Trophoblast cell (in vitro differentiated cells and primary cell): ENCODE measurements at regions not wholly inside any gene's neighbourhood (a gene's known extent, or its start where the extent isn't known, plus 50 kb on each side); places are given as distances from the start of the nearest gene placed in this dataset.

Experiments used
- DNase-seq, 2 donors: peaks; one replicate each; pipeline ENCODE4 v3.0.0-alpha.2; 2016
- H2AFZ ChIP-seq: 2 replicates; pipeline ENCODE4 v1.6.1; 2013; ENCODE audit warnings: low read length, moderate library complexity, mild to moderate bottlenecking; ENCODE audit not compliant: insufficient read depth, poor library complexity
- H2AK5ac ChIP-seq: 2 replicates; pipeline ENCODE4 v1.6.1; 2013; ENCODE audit warnings: mild to moderate bottlenecking, low read length
- H2BK120ac ChIP-seq: 2 replicates; pipeline ENCODE4 v1.6.1; 2013; ENCODE audit warnings: low read length, mild to moderate bottlenecking, moderate library complexity; ENCODE audit not compliant: insufficient read depth, poor library complexity
- H2BK12ac ChIP-seq: 2 replicates; pipeline ENCODE4 v1.6.1; 2013; ENCODE audit warnings: mild to moderate bottlenecking, low read length, moderate library complexity
- H2BK5ac ChIP-seq: 2 replicates; pipeline ENCODE4 v1.6.1; 2013; ENCODE audit warnings: low read length, low read depth, moderate library complexity, mild to moderate bottlenecking; ENCODE audit not compliant: poor library complexity
- H3K14ac ChIP-seq: 2 replicates; pipeline ENCODE4 v1.6.1; 2013; ENCODE audit warnings: mild to moderate bottlenecking, low read length
- H3K18ac ChIP-seq: 2 replicates; pipeline ENCODE4 v1.6.1; 2013; ENCODE audit warnings: mild to moderate bottlenecking, low read length
- H3K23ac ChIP-seq: 2 replicates; pipeline ENCODE4 v1.6.1; 2013; ENCODE audit warnings: low read length
- H3K27ac ChIP-seq: 2 replicates; pipeline ENCODE4 v1.5.1; 2013; ENCODE audit warnings: low read depth, mild to moderate bottlenecking, inconsistent platforms, low read length, moderate library complexity
- H3K27me3 ChIP-seq: 2 replicates; pipeline ENCODE4 v1.6.1; 2013; ENCODE audit warnings: inconsistent platforms, mild to moderate bottlenecking, low read length, moderate library complexity; ENCODE audit not compliant: insufficient read depth
- H3K36me3 ChIP-seq, 2 experiments: 1 replicate in 1 of 2; 2 replicates in 1 of 2; pipeline ENCODE4 v1.6.1; 2013; ENCODE audit warnings: low read length in 2 of 2, mild to moderate bottlenecking in 2 of 2, moderate library complexity in 1 of 2; ENCODE audit not compliant: insufficient read depth in 2 of 2, control insufficient read depth in 1 of 2
- H3K4ac ChIP-seq: 2 replicates; pipeline ENCODE4 v1.6.1; 2013; ENCODE audit warnings: low read depth, mild to moderate bottlenecking, low read length, moderate library complexity
- H3K4me1 ChIP-seq, 2 experiments: 1 replicate in 1 of 2; 2 replicates in 1 of 2; pipeline ENCODE4 v1.6.1; 2013; ENCODE audit warnings: low read length in 2 of 2, mild to moderate bottlenecking in 2 of 2, moderate library complexity in 1 of 2; ENCODE audit not compliant: insufficient read depth in 2 of 2, control insufficient read depth in 1 of 2
- H3K4me2 ChIP-seq: 2 replicates; pipeline ENCODE4 v1.6.1; 2013; ENCODE audit warnings: inconsistent platforms, mild to moderate bottlenecking, low read length, moderate library complexity
- H3K4me3 ChIP-seq: 2 replicates; pipeline ENCODE4 v1.5.1; 2013; ENCODE audit warnings: mild to moderate bottlenecking, low read depth, low read length, inconsistent platforms
- H3K79me1 ChIP-seq: one replicate; pipeline ENCODE4 v1.6.1; 2013; ENCODE audit warnings: low read length
- H3K79me2 ChIP-seq: 2 replicates; pipeline ENCODE4 v1.6.1; 2013; ENCODE audit warnings: low read length, mild to moderate bottlenecking; ENCODE audit not compliant: control insufficient read depth, insufficient read depth, poor library complexity
- H3K9ac ChIP-seq: 2 replicates; pipeline ENCODE4 v1.6.1; 2013; ENCODE audit warnings: mild to moderate bottlenecking, low read length
- H3K9me3 ChIP-seq: 2 replicates; pipeline ENCODE4 v1.6.1; 2013; ENCODE audit warnings: low read depth, mild to moderate bottlenecking, control low read depth, inconsistent platforms, low read length; ENCODE audit not compliant: insufficient read depth
- H4K12ac ChIP-seq: 2 replicates; pipeline ENCODE4 v1.6.1; 2013; ENCODE audit warnings: low read depth, mild to moderate bottlenecking, low read length, moderate library complexity
- H4K8ac ChIP-seq: 2 replicates; pipeline ENCODE4 v1.6.1; 2013; ENCODE audit warnings: low read depth, mild to moderate bottlenecking, low read length, moderate library complexity
- H4K91ac ChIP-seq: one replicate; pipeline ENCODE4 v1.6.1; 2013; ENCODE audit warnings: low read depth, mild to moderate bottlenecking, low read length, moderate library complexity
- WGBS: extraction: QIAGEN DNeasy Blood & Tissue Kit; methylation state at CpG from one replicate; pipeline ENCODE4 v1.1.7; 2013; ENCODE audit warnings: missing lambda C conversion rate; ENCODE audit not compliant: insufficient read length, insufficient coverage; ENCODE audit errors: extremely low coverage; 5-methylcytosine and 5-hydroxymethylcytosine counted together

DNA sequence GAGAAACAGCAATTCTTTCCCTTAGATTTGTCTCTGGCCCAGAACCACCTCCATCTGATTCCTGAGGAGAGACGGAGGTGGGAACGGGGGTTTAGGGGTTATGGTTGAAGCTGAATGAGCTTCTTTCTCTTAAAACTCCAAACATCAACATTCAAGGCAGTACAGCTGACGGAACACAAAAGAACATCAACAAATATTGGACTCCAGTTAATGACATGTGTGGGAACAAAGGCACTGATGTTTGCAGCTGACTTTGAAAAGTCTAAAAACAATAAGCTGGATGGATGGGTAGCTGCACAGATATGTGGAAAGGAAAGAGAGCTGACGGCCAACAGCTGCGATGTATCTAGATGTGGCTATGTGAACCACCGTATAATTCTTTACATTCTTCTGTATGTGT is 256.5 kb downstream of the SOD2 start:
- WGBS, result no CpG with 5 or more reads among the region's 6 CpGs
- Histone ChIP-seq H3K4me2 (no peak overlapping the region), H4K8ac (no peak overlapping the region)

DNA sequence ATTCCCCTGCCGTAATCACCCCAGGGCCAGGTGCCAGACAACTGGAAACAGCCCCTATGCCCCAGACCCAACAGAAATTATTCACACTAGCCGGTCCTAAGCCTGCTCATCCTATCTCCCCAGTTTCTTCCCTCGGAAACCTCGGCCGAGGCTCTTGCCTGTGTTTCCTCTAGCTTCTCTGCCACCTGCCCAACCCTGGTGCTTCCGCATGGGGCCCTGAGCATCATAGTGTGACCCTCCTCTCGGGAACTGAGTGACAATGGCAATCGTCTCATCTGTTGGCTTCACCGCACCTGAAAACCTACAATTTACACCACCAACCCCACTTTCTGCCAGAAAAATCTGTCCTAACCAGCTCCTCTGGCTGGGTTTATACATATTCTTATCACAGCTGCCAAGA is 257.3 kb downstream of the SOD2 start:
- Histone ChIP-seq H2BK12ac (no peak overlapping the region), H3K27me3 (no peaks in the 10 kb centered on the region), H3K9ac (no peak overlapping the region), H3K4ac (no peak overlapping the region), H2BK5ac (no peak overlapping the region), H2BK120ac (no peak overlapping the region), H3K27ac (no peak overlapping the region), H3K79me1 (no peaks in the 10 kb centered on the region), H3K9me3 (peaks cover 4% of the 10 kb centered on the region), H4K12ac (no peak overlapping the region), H3K4me2 (no peak overlapping the region), H3K79me2 (no peaks in the 10 kb centered on the region), H4K91ac (no peak overlapping the region), H3K36me3 (no peaks in the 10 kb centered on the region), H3K18ac (no peak overlapping the region), H2AK5ac (no peak overlapping the region), H4K8ac (no peak overlapping the region), H3K4me1 (no peaks in the 10 kb centered on the region), H3K4me3 (no peak overlapping the region), H3K23ac (no peak overlapping the region), H2AFZ (no peak overlapping the region), H3K14ac (no peak overlapping the region)
- WGBS, result no CpG with 5 or more reads among the region's 9 CpGs
- DNase-seq, result no peak

More for the DNA sequence above, 256.5 kb downstream of the SOD2 start:
- H3K4me1 ChIP-seq, result no peaks in the 10 kb centered on the region
- no peaks in the 10 kb centered on the region for H3K79me2 ChIP-seq
- H3K36me3 ChIP-seq, result no peaks in the 10 kb centered on the region
- H2BK12ac ChIP-seq, result no peak overlapping the region
- H3K14ac ChIP-seq, result no peak overlapping the region
- H3K27me3 ChIP-seq, result no peaks in the 10 kb centered on the region
- H3K4me3 ChIP-seq, result no peak overlapping the region
- H2BK120ac ChIP-seq, result no peak overlapping the region
- peaks cover 4% of the 10 kb centered on the region for H3K9me3 ChIP-seq
- no peak overlapping the region for H2AFZ ChIP-seq
- H3K79me1 ChIP-seq, result no peaks in the 10 kb centered on the region
- H3K23ac ChIP-seq, result no peak overlapping the region
- H3K4ac ChIP-seq, result no peak overlapping the region
- H2BK5ac ChIP-seq, result no peak overlapping the region
- H3K27ac ChIP-seq, result no peak overlapping the region
- no peak overlapping the region for H4K91ac ChIP-seq
- H2AK5ac ChIP-seq, result no peak overlapping the region
- H4K12ac ChIP-seq, result no peak overlapping the region
- no peak overlapping the region for H3K18ac ChIP-seq
- DNase-seq, result no peak
- H3K9ac ChIP-seq, result no peak overlapping the region

DNA sequence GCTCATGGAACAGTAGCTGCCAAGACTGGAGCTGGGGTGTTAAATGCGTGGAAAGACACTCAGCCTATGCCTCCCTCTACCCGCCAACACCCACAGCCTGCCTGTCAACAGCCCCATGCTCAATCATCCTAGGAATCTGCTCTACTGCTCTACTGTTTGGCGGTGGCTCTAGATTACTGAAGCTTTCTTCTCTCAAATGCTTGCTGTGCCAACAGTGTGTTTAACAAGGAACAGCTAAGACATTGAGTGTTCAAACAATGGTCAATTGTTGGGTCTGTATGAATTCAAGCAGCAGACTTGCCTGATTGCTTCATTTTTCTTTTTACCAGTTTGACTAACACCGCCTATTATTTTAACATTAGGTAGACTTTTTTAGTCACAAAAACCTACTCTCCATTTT is 258.6 kb downstream of the SOD2 start:
- WGBS, result no CpG with 5 or more reads among the region's 4 CpGs
- no peak overlapping the region for H2BK12ac ChIP-seq

DNA sequence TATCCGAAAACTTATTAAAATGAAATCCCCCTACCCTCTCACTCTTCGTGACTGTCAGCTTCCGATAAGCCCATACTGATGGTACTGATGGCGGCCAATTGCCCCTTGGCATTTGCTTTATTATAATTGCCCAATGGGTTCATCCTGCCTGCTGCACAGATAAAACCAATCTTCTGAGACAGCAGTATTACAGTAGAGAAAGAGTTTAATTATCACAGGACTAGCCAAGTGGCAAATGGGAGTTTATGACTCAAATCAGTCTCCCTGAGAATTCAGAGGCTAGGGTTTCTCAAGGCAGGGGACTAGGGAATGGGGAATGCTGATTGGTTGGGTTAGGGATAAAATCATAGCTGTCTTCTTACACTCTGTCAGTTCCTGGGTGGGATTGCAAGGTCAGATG is 259.5 kb downstream of the SOD2 start:
- H3K36me3 ChIP-seq, result no peaks in the 10 kb centered on the region
- no peaks in the 10 kb centered on the region for H3K27me3 ChIP-seq
- no peak overlapping the region for H4K91ac ChIP-seq
- no peak overlapping the region for H3K23ac ChIP-seq
- no CpG with 5 or more reads among the region's 4 CpGs for WGBS
- H3K4me2 ChIP-seq, result no peak overlapping the region
- H3K79me2 ChIP-seq, result no peaks in the 10 kb centered on the region
- H3K79me1 ChIP-seq, result no peaks in the 10 kb centered on the region
- H2AK5ac ChIP-seq, result no peak overlapping the region
- H2AFZ ChIP-seq, result no peak overlapping the region
- no peak overlapping the region for H2BK12ac ChIP-seq
- H3K18ac ChIP-seq, result no peak overlapping the region
- no peaks in the 10 kb centered on the region for H3K4me1 ChIP-seq
- no peak for DNase-seq
- H3K27ac ChIP-seq, result no peak overlapping the region
- H3K9ac ChIP-seq, result no peak overlapping the region
- no peak overlapping the region for H4K8ac ChIP-seq
- no peak overlapping the region for H3K4me3 ChIP-seq
- H3K14ac ChIP-seq, result no peak overlapping the region
- no peak overlapping the region for H4K12ac ChIP-seq
- peaks cover 4% of the 10 kb centered on the region for H3K9me3 ChIP-seq
- no peak overlapping the region for H3K4ac ChIP-seq
- H2BK120ac ChIP-seq, result no peak overlapping the region
- no peak overlapping the region for H2BK5ac ChIP-seq

More for the DNA sequence above, 258.6 kb downstream of the SOD2 start:
- Histone ChIP-seq H3K23ac (no peak overlapping the region), H3K9ac (no peak overlapping the region), H3K27ac (no peak overlapping the region), H3K79me2 (no peaks in the 10 kb centered on the region), H2AFZ (no peak overlapping the region), H3K4me2 (no peak overlapping the region), H4K91ac (no peak overlapping the region), H3K9me3 (peaks cover 4% of the 10 kb centered on the region), H2BK120ac (no peak overlapping the region), H3K4me3 (no peak overlapping the region), H3K36me3 (no peaks in the 10 kb centered on the region), H3K4me1 (no peaks in the 10 kb centered on the region), H3K79me1 (no peaks in the 10 kb centered on the region), H4K8ac (no peak overlapping the region), H2AK5ac (no peak overlapping the region), H3K27me3 (no peaks in the 10 kb centered on the region), H4K12ac (no peak overlapping the region), H3K18ac (no peak overlapping the region), H2BK5ac (no peak overlapping the region), H3K14ac (no peak overlapping the region), H3K4ac (no peak overlapping the region)
- no peak for DNase-seq
